HL-60 (cell line): ENCODE measurements at regions not wholly inside any gene's neighbourhood (a gene's known extent, or its start where the extent isn't known, plus 50 kb on each side); places are given as distances from the start of the nearest gene placed in this dataset.

Experiments used
- DNase-seq, 2 experiments: peaks; one replicate each; pipeline ENCODE4 v3.0.0-alpha.2; 2010 to 2020; ENCODE audit warnings: low read depth in 1 of 2, low spot score in 1 of 2
- H3K27ac ChIP-seq: fragments of 250-450 bp; sonication (Bioruptor Pico); replicated peaks from 2 replicates; pipeline ENCODE4 v1.5.1; 2020; ENCODE audit warnings: mild to moderate bottlenecking, moderate library complexity
- H3K27me3 ChIP-seq: fragments of 250-450 bp; sonication (Bioruptor Pico); 2 replicates; pipeline ENCODE4 v1.5.1; 2021; ENCODE audit warnings: mild to moderate bottlenecking, moderate library complexity; ENCODE audit not compliant: insufficient read depth, poor library complexity, severe bottlenecking
- H3K4me3 ChIP-seq: replicated peaks from 2 replicates; pipeline ENCODE4 v1.5.1; 2011; ENCODE audit warnings: mild to moderate bottlenecking, control low read depth, low read length; ENCODE audit not compliant: insufficient read depth
- GABPA ChIP-seq: IDR thresholded peaks from 2 replicates; pipeline ENCODE4 v1.6.1; 2012; ENCODE audit warnings: low read depth
- POLR2AphosphoS5 ChIP-seq: IDR thresholded peaks from 2 replicates; pipeline ENCODE4 v1.6.1; 2012; ENCODE audit warnings: low read depth
- REST ChIP-seq: IDR thresholded peaks from 2 replicates; pipeline ENCODE4 v1.6.1; 2012; ENCODE audit warnings: low read depth; ENCODE audit not compliant: insufficient replicate concordance
- SPI1 ChIP-seq: IDR thresholded peaks from 2 replicates; pipeline ENCODE4 v1.6.1; 2012; ENCODE audit warnings: low read depth, mild to moderate bottlenecking, borderline replicate concordance
- TF ChIP-seq, protein P1 (sequence below): IDR thresholded peaks from one replicate; pipeline ENCODE4 v1.5.1; 2011; ENCODE audit warnings: low read length, control low read depth, inconsistent platforms; ENCODE audit not compliant: insufficient read depth

DNA sequence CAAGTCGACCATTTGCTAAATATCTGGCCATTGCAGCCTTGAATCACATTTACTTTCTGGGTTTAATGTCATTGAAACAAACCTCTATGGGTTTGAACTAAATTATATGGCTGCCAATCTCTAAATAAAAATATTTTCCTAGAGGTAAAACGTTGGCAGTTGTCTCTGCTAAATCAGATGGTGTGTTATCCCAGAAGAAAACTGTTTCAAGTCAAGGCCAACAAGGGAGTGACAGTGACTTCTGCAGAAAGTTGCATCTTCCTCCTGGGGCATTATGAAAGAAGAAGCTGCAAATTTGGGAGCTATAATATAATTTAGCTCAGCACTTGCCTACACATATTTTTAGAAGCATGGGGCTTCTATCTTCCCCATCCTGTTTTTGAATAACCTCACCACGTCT lies 116.2 kb downstream of the TTC8 start:
- DNase-seq: no peak
- Histone ChIP-seq H3K27ac (no peak overlapping the region), H3K4me3 (no peak overlapping the region), H3K27me3 (no peaks in the 10 kb centered on the region)
- no peak for TF ChIP-seq POLR2AphosphoS5
- TF ChIP-seq REST: no peak
- TF ChIP-seq, protein P1, sequence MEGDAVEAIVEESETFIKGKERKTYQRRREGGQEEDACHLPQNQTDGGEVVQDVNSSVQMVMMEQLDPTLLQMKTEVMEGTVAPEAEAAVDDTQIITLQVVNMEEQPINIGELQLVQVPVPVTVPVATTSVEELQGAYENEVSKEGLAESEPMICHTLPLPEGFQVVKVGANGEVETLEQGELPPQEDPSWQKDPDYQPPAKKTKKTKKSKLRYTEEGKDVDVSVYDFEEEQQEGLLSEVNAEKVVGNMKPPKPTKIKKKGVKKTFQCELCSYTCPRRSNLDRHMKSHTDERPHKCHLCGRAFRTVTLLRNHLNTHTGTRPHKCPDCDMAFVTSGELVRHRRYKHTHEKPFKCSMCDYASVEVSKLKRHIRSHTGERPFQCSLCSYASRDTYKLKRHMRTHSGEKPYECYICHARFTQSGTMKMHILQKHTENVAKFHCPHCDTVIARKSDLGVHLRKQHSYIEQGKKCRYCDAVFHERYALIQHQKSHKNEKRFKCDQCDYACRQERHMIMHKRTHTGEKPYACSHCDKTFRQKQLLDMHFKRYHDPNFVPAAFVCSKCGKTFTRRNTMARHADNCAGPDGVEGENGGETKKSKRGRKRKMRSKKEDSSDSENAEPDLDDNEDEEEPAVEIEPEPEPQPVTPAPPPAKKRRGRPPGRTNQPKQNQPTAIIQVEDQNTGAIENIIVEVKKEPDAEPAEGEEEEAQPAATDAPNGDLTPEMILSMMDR: no peak
- no peak for TF ChIP-seq GABPA
- no peak for TF ChIP-seq SPI1

DNA sequence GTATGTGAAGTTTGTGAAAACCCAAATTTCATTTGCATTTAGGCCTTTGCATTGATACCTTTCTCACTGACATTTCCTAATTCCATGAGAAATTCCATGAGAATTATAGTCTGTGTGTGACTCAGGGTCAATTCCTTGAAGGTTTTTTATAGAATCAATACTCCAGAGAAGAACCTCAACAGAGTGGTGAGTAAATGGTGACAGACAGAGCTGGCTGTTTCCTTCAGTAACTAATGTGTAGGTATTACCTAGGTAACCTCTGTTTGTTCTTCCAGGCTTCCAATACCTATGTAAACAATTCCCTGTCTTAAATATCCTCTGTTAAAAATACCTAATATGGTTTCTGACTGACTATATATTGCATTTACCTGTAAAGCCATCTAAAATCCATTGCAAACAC lies 117.0 kb downstream of the TTC8 start:
- no peak overlapping the region for H3K27ac ChIP-seq
- H3K27me3 ChIP-seq: no peaks in the 10 kb centered on the region
- no peak for DNase-seq
- no peak overlapping the region for H3K4me3 ChIP-seq
- TF ChIP-seq POLR2AphosphoS5 (no peak), GABPA (no peak), SPI1 (no peak), REST (no peak)
- TF ChIP-seq, protein P1: no peak

DNA sequence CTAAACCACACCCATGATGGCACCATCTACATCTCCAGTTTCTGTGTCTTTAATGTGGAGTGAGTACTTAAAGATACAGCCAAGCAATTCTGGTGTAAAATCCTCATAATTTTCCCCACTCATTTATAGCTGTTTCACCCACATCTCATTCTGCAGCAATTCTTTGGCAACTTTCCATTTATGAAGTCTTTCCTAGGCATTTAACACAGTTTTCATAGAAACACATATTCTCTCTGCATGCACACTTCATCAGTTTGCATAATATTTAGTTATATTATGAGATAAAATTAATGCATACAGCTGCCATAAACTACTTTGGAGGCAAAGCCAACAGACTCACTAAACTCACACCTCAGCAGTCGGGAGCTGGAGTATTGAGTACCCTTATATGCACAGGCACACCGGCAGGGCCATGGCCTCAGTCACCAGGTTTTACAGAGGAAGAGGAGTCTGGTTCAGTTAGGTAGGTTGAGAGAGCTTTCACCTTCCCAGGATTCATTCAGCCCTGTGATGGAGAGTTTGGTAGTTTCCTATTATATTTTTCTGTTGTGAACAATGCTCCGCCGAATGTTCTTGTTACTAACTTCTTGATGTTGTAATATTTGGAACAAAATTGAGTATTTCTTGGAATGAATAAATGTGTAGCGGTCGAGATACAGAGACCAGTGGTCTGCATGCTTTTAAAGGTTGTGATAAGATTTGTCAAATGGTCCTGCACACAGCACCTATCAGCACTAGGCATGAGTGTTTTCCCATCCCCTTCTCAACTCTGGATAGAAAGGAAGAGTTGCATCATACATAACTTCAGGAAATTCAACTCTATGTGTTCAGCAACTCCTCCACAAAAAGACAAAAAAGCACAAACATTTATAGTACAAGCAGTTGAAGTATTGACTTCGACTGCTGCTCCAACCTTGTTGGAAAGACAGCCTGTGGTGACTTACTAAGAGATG lies 123.5 kb downstream of the TTC8 start:
- TF ChIP-seq REST: no peak
- TF ChIP-seq, protein P1: no peak
- TF ChIP-seq SPI1: no peak
- TF ChIP-seq GABPA: no peak
- no peak for TF ChIP-seq POLR2AphosphoS5
- Histone ChIP-seq H3K27ac (no peak overlapping the region), H3K27me3 (no peaks in the 10 kb centered on the region), H3K4me3 (no peak overlapping the region)
- DNase-seq: no peak
